ENCODE measurements at regions not wholly inside any gene's neighbourhood (a gene's known extent, or its start where the extent isn't known, plus 50 kb on each side); places are given as distances from the start of the nearest gene placed in this dataset.

- no peak overlapping the region for H3K56ac ChIP-seq (replicated peaks; ENCODE audit: insufficient read length, low read depth, low read length)
- H3K4me1 ChIP-seq (replicated peaks in 1 of 4; ENCODE audit: control insufficient read depth in 3 of 4, insufficient read depth in 4 of 4, low read length in 3 of 4) = no peaks in the 10 kb centered on the region
- H3K9me3 ChIP-seq (ENCODE audit: insufficient read depth in 2 of 2, low read depth in 1 of 2, low read length in 1 of 2) = no peaks in the 10 kb centered on the region
- no peak overlapping the region for H3K14ac ChIP-seq (ENCODE audit: insufficient read length)
- H3K18ac ChIP-seq (ENCODE audit: extremely low read depth, low read length) = no peak overlapping the region
- no peak overlapping the region for H2BK120ac ChIP-seq (replicated peaks; ENCODE audit: low read depth, low read length)
- no peak overlapping the region for H3K4me3 ChIP-seq (ENCODE audit: extremely low read depth in 1 of 4, insufficient read depth in 2 of 4, low read depth in 3 of 4, low read length in 4 of 4)
- no peak overlapping the region for H2BK15ac ChIP-seq (ENCODE audit: low read length)
- no peak overlapping the region for H2BK12ac ChIP-seq (ENCODE audit: low read depth, low read length)
- no peak overlapping the region for H2BK20ac ChIP-seq (ENCODE audit: low read length)
- H4K5ac ChIP-seq (ENCODE audit: insufficient read length, low read depth, low read length) = no peak overlapping the region
- CTCF ChIA-PET (ENCODE audit: partially characterized antibody) = interaction anchor here (2.4 kb wide), 1 partner anchor 7 kb away, joined by 7 read pairs; no protein-coding TSS in a partner anchor
- H3K79me1 ChIP-seq (ENCODE audit: low read depth, low read length) = no peaks in the 10 kb centered on the region
- H3K9ac ChIP-seq (replicated peaks in 1 of 4; ENCODE audit: extremely low read depth in 1 of 4, low read depth in 3 of 4, low read length in 3 of 4) = no peak overlapping the region
- H3K27me3 ChIP-seq (replicated peaks in 1 of 4; ENCODE audit: control insufficient read depth in 3 of 4, extremely low read depth in 1 of 4, insufficient read depth in 3 of 4, low read length in 3 of 4) = no peaks in the 10 kb centered on the region
- H2BK5ac ChIP-seq (ENCODE audit: low read depth, low read length) = no peak overlapping the region
- H3K27ac ChIP-seq (ENCODE audit: low read depth, low read length) = no peak overlapping the region
- H3K4me2 ChIP-seq (ENCODE audit: insufficient read depth in 1 of 2, low read depth in 2 of 2, low read length in 2 of 2) = no peak overlapping the region
- no peak overlapping the region for H2AFZ ChIP-seq (ENCODE audit: low read length)
- H3K79me2 ChIP-seq (ENCODE audit: control insufficient read depth in 1 of 2, insufficient read depth in 2 of 2, low read length in 2 of 2) = no peaks in the 10 kb centered on the region
- POLR2A ChIA-PET (ENCODE audit: partially characterized antibody) = no interaction called here
- no peaks in the 10 kb centered on the region for H3K23me2 ChIP-seq (ENCODE audit: low read depth, low read length)
- DNase-seq (ENCODE audit: low read depth in 1 of 2, low spot score in 2 of 2) (no peak), FAIRE-seq (no peak)
- no peak overlapping the region for H4K8ac ChIP-seq (ENCODE audit: extremely low read depth, insufficient read depth, low read length)
- no peak overlapping the region for H3K23ac ChIP-seq (ENCODE audit: insufficient read length)
- H2AK5ac ChIP-seq (ENCODE audit: low read depth, low read length) = no peak overlapping the region
- H4K20me1 ChIP-seq (replicated peaks in 1 of 2; ENCODE audit: control insufficient read depth in 1 of 2, insufficient read depth in 2 of 2, low read length in 2 of 2) = no peaks in the 10 kb centered on the region
- no peak overlapping the region for H3K4ac ChIP-seq (replicated peaks; ENCODE audit: insufficient read length, low read depth, low read length)
- WGBS, 2 experiments (ENCODE audit: extremely low coverage in 1 of 2, insufficient coverage in 1 of 2, insufficient read length in 1 of 2, insufficient replicate concordance in 2 of 2, low coverage in 1 of 2, low lambda C conversion rate in 2 of 2, missing lambda C conversion rate in 1 of 2) = 86% methylated on average over 5 of the region's 5 CpGs; no CpG with 5 or more reads in 1 of the 2 experiments
- H3K36me3 ChIP-seq (ENCODE audit: control insufficient read depth in 2 of 4, insufficient read depth in 4 of 4, low read length in 3 of 4) = no peaks in the 10 kb centered on the region
- no peak overlapping the region for H4K91ac ChIP-seq (replicated peaks; ENCODE audit: insufficient read length, low read length)
- no peak for TF ChIP-seq CBX8 (IDR thresholded peaks at IDR 0.05; ENCODE audit: borderline replicate concordance, low read depth, low read length)
- no peak for TF ChIP-seq SP1 (IDR thresholded peaks at IDR 0.05; ENCODE audit: low read depth, low read length)
- no peak for TF ChIP-seq NRF1 (IDR thresholded peaks at IDR 0.05; ENCODE audit: low read depth, low read length)
- no peak for TF ChIP-seq CTBP2 (IDR thresholded peaks at IDR 0.05; ENCODE audit: borderline replicate concordance, insufficient read depth, insufficient read length, low read length)
- no peak for TF ChIP-seq RNF2 (IDR thresholded peaks at IDR 0.05; ENCODE audit: borderline replicate concordance, low read depth, low read length, missing control alignments, poor library complexity, severe bottlenecking)
- TF ChIP-seq KDM5A (IDR thresholded peaks at IDR 0.05; ENCODE audit: low read length) = no peak
- no peak for TF ChIP-seq E2F6 (IDR thresholded peaks at IDR 0.05)
- no peak for TF ChIP-seq ATF3 (IDR thresholded peaks at IDR 0.05; ENCODE audit: insufficient read depth, low read depth, low read length)
- no peak for TF ChIP-seq BRCA1 (IDR thresholded peaks at IDR 0.05; ENCODE audit: low read depth, low read length)
- no peak for TF ChIP-seq YY1 (IDR thresholded peaks at IDR 0.05; ENCODE audit: low read depth, low read length)
- no peak for TF ChIP-seq KDM1A (IDR thresholded peaks at IDR 0.05; ENCODE audit: borderline replicate concordance, low read length)
Measured at GRCh38 chr12:104863296-104863948, 94.7 kb downstream of the SLC41A2 start.

All from H1 (cell line).